Transverse colon (tissue), 4 donors: ENCODE measurements at regions not wholly inside any gene's neighbourhood (a gene's known extent, or its start where the extent isn't known, plus 50 kb on each side); places are given as distances from the start of the nearest gene placed in this dataset.

Experiments
- DNase-seq: peaks from one replicate; pipeline ENCODE4 v3.0.0-alpha.2; 2019
- H3K27ac ChIP-seq, 4 donors: fragments of 200-600 bp; sonication (generic); 2 replicates each; pipeline ENCODE4 v1.5.1; 2016 to 2018; ENCODE audit warnings: inconsistent platforms in 4 of 4
- H3K27me3 ChIP-seq: fragments of 200-600 bp; sonication (generic); 2 replicates; pipeline ENCODE4 v1.5.1; 2017; ENCODE audit warnings: inconsistent platforms
- H3K36me3 ChIP-seq, 4 donors: fragments of 200-600 bp; sonication (generic); 2 replicates each; pipeline ENCODE4 v1.5.1; 2017 to 2019; ENCODE audit warnings: inconsistent platforms in 4 of 4
- H3K4me1 ChIP-seq, 4 donors: fragments of 200-600 bp; sonication (generic); 2 replicates each; pipeline ENCODE4 v1.5.1; 2017 to 2020; ENCODE audit warnings: inconsistent platforms in 4 of 4
- H3K4me3 ChIP-seq, 4 donors: fragments of 200-600 bp; sonication (generic); 1 replicate in 1 of 4; 2 replicates in 3 of 4; pipeline versions ENCODE4 v1.5.1 to v1.6.1; 2017 to 2019; ENCODE audit warnings: inconsistent platforms in 4 of 4
- H3K9me3 ChIP-seq, 2 donors: fragments of 200-600 bp; sonication (generic); 2 replicates each; pipeline ENCODE4 v1.5.1; 2017 to 2019; ENCODE audit warnings: inconsistent platforms in 2 of 2
- CTCF ChIP-seq, 5 experiments: fragments of 200-600 bp in 3 of 5; fragments of 450-650 bp in 2 of 5; sonication (generic) in 3 of 5; IDR thresholded peaks; 1 replicate in 2 of 5; 2 replicates in 3 of 5; pipeline ENCODE4 v1.5.1; 2016 to 2017; ENCODE audit warnings: antibody characterized with exemption in 5 of 5, inconsistent platforms in 3 of 5, mild to moderate bottlenecking in 2 of 5, moderate library complexity in 1 of 5
- EP300 ChIP-seq: sonication (generic); formaldehyde crosslinking; IDR thresholded peaks from one replicate; pipeline ENCODE4 v1.6.1; 2017; ENCODE audit warnings: antibody characterized with exemption, low read depth
- POLR2A ChIP-seq: fragments of 450-650 bp; IDR thresholded peaks from one replicate; pipeline ENCODE4 v1.6.1; 2016; ENCODE audit warnings: antibody characterized with exemption, mild to moderate bottlenecking, moderate library complexity
- POLR2AphosphoS5 ChIP-seq, 3 donors: sonication (generic); formaldehyde crosslinking; IDR thresholded peaks; one replicate each; pipeline ENCODE4 v1.6.1; 2016; ENCODE audit warnings: antibody characterized with exemption in 3 of 3
- WGBS, 2 donors: methylation state at CpG; one replicate each; pipeline ENCODE4 v1.1.5; 2018; ENCODE audit warnings: low coverage in 1 of 2; 5-methylcytosine and 5-hydroxymethylcytosine counted together
- in situ Hi-C, 4 donors: fragments of 200-750 bp; cut with MboI; loops; one replicate each; pipeline versions ENCODE4 v1.15.0 to v1.15.1; 2017; ENCODE audit warnings: low sequenced_read_pairs in 3 of 4, low pct_ligation_motif_present in 1 of 4, low pct_unique_long_range_greater_than_20kb in 1 of 4
- intact Hi-C: fragments of 100-400 bp; cut with DNase I; formaldehyde crosslinking; loops from one replicate; pipeline ENCODE4 v1.15.1; 2023; ENCODE audit warnings: low total_unique reads

GRCh38 chr20:3296261-3297078 lies 57.5 kb upstream of the SLC4A11 start:
- intact Hi-C loops, result no loop called here
- Histone ChIP-seq H3K9me3 (no peaks in the 10 kb centered on the region), H3K4me3 (no peak overlapping the region), H3K27me3 (peaks cover 6% of the 10 kb centered on the region), H3K27ac (no peak overlapping the region), H3K4me1 (no peaks in the 10 kb centered on the region), H3K36me3 (peaks cover 0 to 5% (median 0%) of the 10 kb centered on the region in 4 donors)
- 79 to 86% methylated on average over 4 to 12 of the region's 12 CpGs for WGBS, 2 donors
- in situ Hi-C loops, result no loop called here
- DNase-seq, result no peak
- no peak for TF ChIP-seq CTCF (IDR thresholded peaks at IDR 0.05)
- no peak for TF ChIP-seq POLR2A
- TF ChIP-seq EP300, result no peak
- no peak for TF ChIP-seq POLR2AphosphoS5 (IDR thresholded peaks at IDR 0.05)
